ENCODE measurements at regions not wholly inside any gene's neighbourhood (a gene's known extent, or its start where the extent isn't known, plus 50 kb on each side); places are given as distances from the start of the nearest gene placed in this dataset.
"Not testable (repeated sequence)": the region's sequence is repeated elsewhere in the genome, so short reads cannot be mapped to it uniquely, and the experiment has no call there.

DNA sequence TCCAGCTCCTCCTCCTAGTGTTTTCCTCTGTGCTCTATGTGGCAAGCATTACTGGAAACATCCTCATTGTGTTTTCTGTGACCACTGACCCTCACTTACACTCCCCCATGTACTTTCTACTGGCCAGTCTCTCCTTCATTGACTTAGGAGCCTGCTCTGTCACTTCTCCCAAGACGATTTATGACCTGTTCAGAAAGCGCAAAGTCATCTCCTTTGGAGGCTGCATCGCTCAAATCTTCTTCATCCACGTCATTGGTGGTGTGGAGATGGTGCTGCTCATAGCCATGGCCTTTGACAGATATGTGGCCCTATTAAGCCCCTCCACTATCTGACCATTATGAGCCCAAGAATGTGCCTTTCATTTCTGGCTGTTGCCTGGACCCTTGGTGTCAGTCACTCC is 64.0 kb downstream of the OR4F15 start:
- no CpG with 5 or more reads among the region's 4 CpGs for WGBS (ENCODE audit: insufficient coverage)
- H3K4me1 ChIP-seq (ENCODE audit: control insufficient read depth, insufficient read depth, low read length); DNase-seq; H3K27me3 ChIP-seq (ENCODE audit: control insufficient read depth, insufficient read depth, low read length); H3K36me3 ChIP-seq (ENCODE audit: control insufficient read depth, insufficient read depth, low read length); H3K4me3 ChIP-seq (ENCODE audit: low read length); H3K9me3 ChIP-seq (replicated peaks; ENCODE audit: control insufficient read depth, low read depth, low read length); H3K27ac ChIP-seq (ENCODE audit: low read length): not testable (repeated sequence)

DNA sequence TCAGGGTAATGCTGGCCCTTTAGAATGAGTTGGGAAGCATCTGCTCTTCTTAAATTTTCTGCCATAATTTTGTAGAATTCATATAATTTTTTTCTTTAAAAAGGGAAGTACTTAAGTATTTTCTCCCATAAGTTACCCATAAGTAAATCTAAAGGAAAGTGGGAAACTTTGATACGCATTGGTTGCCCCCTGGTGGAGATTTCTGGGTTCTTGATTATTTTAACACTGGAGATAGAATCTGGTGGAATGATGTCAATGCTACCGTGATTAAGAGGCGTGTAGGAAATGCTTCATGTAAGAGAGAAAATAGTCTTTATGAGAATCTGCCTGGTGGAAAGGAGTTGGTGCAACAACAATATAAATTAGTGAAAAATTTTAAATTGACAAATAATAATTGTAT is 65.6 kb downstream of the OR4F15 start:
- not testable (repeated sequence) for H3K27me3 ChIP-seq (ENCODE audit: control insufficient read depth, insufficient read depth, low read length); H3K9me3 ChIP-seq (replicated peaks; ENCODE audit: control insufficient read depth, low read depth, low read length); DNase-seq; H3K27ac ChIP-seq (ENCODE audit: low read length); H3K4me3 ChIP-seq (ENCODE audit: low read length); H3K4me1 ChIP-seq (ENCODE audit: control insufficient read depth, insufficient read depth, low read length); H3K36me3 ChIP-seq (ENCODE audit: control insufficient read depth, insufficient read depth, low read length)
- WGBS (ENCODE audit: insufficient coverage): no CpG with 5 or more reads among the region's 3 CpGs

DNA sequence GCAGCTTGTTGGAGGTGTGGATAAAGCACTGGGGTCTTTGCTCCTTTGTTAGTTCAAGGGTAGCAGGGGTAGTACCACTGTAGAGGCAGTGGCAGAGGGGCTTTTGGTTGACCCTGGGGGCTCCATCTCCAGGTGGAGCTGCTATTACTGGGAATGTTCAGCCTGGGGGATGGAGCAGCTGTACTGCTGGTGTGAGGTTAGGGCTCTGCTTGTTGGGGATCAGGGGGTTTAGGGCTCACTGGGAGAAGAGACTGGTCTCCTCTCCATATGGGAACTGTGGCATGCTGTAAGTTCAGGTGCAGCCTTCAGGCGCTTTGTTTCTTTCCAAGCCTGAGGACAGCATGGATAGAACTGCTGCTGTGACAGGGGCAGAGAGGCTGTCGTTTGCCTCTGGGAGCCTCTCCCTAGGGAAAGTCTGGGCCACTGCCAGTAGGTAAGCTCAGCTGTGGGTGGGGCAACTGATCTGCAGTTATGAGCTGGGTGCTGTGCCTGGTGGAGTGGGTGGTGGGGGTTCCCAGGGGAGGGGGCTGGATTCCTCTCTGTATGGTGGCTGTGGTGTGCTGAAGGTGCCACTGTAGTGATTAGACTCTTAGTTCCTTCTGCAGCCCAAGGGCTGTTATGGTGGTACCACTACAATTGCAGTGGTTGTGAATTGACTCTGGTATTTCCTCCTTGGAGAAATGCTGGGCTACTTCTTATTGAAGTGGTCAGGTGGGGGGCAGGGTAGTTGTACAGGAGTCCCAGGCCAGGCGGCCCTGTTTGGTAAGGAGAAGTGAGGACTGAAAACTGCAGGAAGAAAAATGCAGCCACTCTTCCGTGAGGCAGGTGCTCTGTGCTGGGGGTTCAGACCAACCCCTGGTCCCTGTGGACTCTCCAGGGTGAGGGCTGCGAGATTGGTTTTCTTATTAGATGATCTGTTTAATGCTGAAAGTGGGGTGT is 100.6 kb downstream of the OR4F15 start:
- not testable (repeated sequence) for H3K27me3 ChIP-seq (ENCODE audit: control insufficient read depth, insufficient read depth, low read length); H3K27ac ChIP-seq (ENCODE audit: low read length); H3K4me1 ChIP-seq (ENCODE audit: control insufficient read depth, insufficient read depth, low read length); H3K36me3 ChIP-seq (ENCODE audit: control insufficient read depth, insufficient read depth, low read length); H3K9me3 ChIP-seq (replicated peaks; ENCODE audit: control insufficient read depth, low read depth, low read length); H3K4me3 ChIP-seq (ENCODE audit: low read length); DNase-seq
- WGBS (ENCODE audit: insufficient coverage): no CpG with 5 or more reads among the region's 5 CpGs

GRCh38 chr15:101924554-101924953 is 112.6 kb downstream of the OR4F15 start:
- H3K27me3 ChIP-seq (ENCODE audit: control insufficient read depth, insufficient read depth, low read length); DNase-seq; H3K36me3 ChIP-seq (ENCODE audit: control insufficient read depth, insufficient read depth, low read length); H3K9me3 ChIP-seq (replicated peaks; ENCODE audit: control insufficient read depth, low read depth, low read length); H3K27ac ChIP-seq (ENCODE audit: low read length); H3K4me3 ChIP-seq (ENCODE audit: low read length); H3K4me1 ChIP-seq (ENCODE audit: control insufficient read depth, insufficient read depth, low read length): not testable (repeated sequence)
- WGBS (ENCODE audit: insufficient coverage): no CpG with 5 or more reads among the region's 2 CpGs

DNA sequence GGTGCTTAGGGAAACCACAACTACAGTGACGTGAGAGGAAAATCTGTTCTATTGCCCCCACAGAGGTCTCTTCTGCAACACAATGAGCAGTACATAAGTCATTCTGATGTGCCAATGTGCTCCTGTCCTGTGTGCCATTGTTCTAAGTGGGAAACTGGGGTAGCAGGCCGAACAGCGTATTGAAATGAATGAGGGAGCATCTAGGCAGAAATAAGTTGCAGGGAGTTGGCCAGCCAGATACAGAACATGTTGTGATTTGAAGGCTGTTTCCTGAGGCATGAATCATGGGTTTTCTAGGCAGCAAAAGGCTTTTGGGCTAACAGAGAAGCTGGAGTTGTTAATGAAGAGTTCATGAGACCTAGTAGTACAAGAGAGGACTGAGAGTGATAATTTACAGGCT is 122.5 kb downstream of the OR4F15 start:
- not testable (repeated sequence) for DNase-seq; H3K4me3 ChIP-seq (ENCODE audit: low read length); H3K9me3 ChIP-seq (replicated peaks; ENCODE audit: control insufficient read depth, low read depth, low read length); H3K4me1 ChIP-seq (ENCODE audit: control insufficient read depth, insufficient read depth, low read length); H3K27me3 ChIP-seq (ENCODE audit: control insufficient read depth, insufficient read depth, low read length); H3K36me3 ChIP-seq (ENCODE audit: control insufficient read depth, insufficient read depth, low read length); H3K27ac ChIP-seq (ENCODE audit: low read length)
- whole genome bisulfite sequencing (ENCODE audit: insufficient coverage): no CpG with 5 or more reads among the region's 3 CpGs

GRCh38 chr15:101937362-101937761 is 125.4 kb downstream of the OR4F15 start:
- not testable (repeated sequence) for H3K27ac ChIP-seq (ENCODE audit: low read length); H3K4me3 ChIP-seq (ENCODE audit: low read length); H3K36me3 ChIP-seq (ENCODE audit: control insufficient read depth, insufficient read depth, low read length); H3K9me3 ChIP-seq (replicated peaks; ENCODE audit: control insufficient read depth, low read depth, low read length); H3K4me1 ChIP-seq (ENCODE audit: control insufficient read depth, insufficient read depth, low read length); H3K27me3 ChIP-seq (ENCODE audit: control insufficient read depth, insufficient read depth, low read length); DNase-seq
- no CpG with 5 or more reads among the region's 1 CpG for WGBS (ENCODE audit: insufficient coverage)

DNA sequence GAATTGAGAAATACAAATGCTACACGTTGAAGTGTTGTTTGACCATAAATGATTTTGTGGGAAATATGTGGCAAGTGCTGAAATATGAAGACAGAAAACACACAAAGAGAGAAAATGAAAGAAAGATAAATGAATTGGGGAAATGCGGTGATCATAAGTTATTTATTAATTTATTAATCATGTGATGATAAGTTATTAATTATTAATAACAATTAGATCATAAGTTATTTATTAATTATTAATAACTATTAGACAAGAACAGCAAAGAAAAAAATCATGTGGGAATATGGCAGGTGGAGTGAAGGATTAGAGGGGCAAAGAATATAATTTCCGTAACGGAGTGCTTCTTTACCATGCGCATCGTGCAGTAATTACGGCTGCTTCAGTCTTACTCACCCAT is 126.6 kb downstream of the OR4F15 start:
- not testable (repeated sequence) for H3K4me1 ChIP-seq (ENCODE audit: control insufficient read depth, insufficient read depth, low read length); H3K9me3 ChIP-seq (replicated peaks; ENCODE audit: control insufficient read depth, low read depth, low read length); H3K4me3 ChIP-seq (ENCODE audit: low read length); H3K36me3 ChIP-seq (ENCODE audit: control insufficient read depth, insufficient read depth, low read length); H3K27me3 ChIP-seq (ENCODE audit: control insufficient read depth, insufficient read depth, low read length); H3K27ac ChIP-seq (ENCODE audit: low read length); DNase-seq
- WGBS (ENCODE audit: insufficient coverage): no CpG with 5 or more reads among the region's 7 CpGs

GRCh38 chr15:101945896-101946295 is 133.9 kb downstream of the OR4F15 start:
- H3K36me3 ChIP-seq (ENCODE audit: control insufficient read depth, insufficient read depth, low read length); DNase-seq; H3K4me1 ChIP-seq (ENCODE audit: control insufficient read depth, insufficient read depth, low read length); H3K27me3 ChIP-seq (ENCODE audit: control insufficient read depth, insufficient read depth, low read length); H3K4me3 ChIP-seq (ENCODE audit: low read length); H3K9me3 ChIP-seq (replicated peaks; ENCODE audit: control insufficient read depth, low read depth, low read length); H3K27ac ChIP-seq (ENCODE audit: low read length): not testable (repeated sequence)
- WGBS (ENCODE audit: insufficient coverage): no CpG with 5 or more reads among the region's 2 CpGs

GRCh38 chr15:101948491-101949010 is 136.5 kb downstream of the OR4F15 start:
- not testable (repeated sequence) for H3K27ac ChIP-seq (ENCODE audit: low read length); H3K4me3 ChIP-seq (ENCODE audit: low read length); H3K4me1 ChIP-seq (ENCODE audit: control insufficient read depth, insufficient read depth, low read length); H3K9me3 ChIP-seq (replicated peaks; ENCODE audit: control insufficient read depth, low read depth, low read length); H3K27me3 ChIP-seq (ENCODE audit: control insufficient read depth, insufficient read depth, low read length); DNase-seq; H3K36me3 ChIP-seq (ENCODE audit: control insufficient read depth, insufficient read depth, low read length)
- WGBS (ENCODE audit: insufficient coverage): no CpG with 5 or more reads among the region's 2 CpGs

DNA sequence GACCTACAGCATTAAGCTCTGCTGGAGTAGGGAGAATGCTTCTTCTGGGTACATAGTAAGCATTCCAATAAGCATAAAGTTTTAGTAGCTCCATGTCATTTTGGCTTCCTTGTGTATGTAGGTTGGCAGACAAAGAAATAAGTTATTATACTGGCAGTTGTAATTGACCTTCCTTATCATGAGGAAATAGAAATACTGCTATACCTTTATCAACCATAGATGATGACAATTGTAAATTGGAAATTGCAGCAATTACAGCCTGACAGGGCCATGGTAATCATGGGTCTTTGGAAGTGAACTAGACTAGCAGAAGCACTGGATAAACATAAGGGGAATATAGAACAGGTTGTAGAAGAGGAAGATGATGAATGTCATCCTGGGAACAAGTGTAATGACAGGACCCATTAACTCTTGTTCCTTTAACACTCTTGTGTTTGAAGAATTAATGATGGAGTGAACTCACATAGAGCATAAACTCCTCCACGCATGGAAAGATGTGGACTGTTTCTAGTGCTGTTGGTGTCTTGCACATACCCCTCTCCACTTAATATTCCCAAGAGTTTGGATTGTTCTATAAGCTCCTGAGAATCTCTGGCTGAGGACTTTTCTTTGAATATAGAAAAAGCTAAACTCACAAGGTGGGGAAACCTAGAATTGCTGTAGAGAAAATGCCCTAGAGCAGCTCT is 137.5 kb downstream of the OR4F15 start:
- not testable (repeated sequence) for H3K27ac ChIP-seq (ENCODE audit: low read length); H3K4me3 ChIP-seq (ENCODE audit: low read length); DNase-seq; H3K27me3 ChIP-seq (ENCODE audit: control insufficient read depth, insufficient read depth, low read length); H3K9me3 ChIP-seq (replicated peaks; ENCODE audit: control insufficient read depth, low read depth, low read length); H3K4me1 ChIP-seq (ENCODE audit: control insufficient read depth, insufficient read depth, low read length); H3K36me3 ChIP-seq (ENCODE audit: control insufficient read depth, insufficient read depth, low read length)
- WGBS (ENCODE audit: insufficient coverage): no CpG with 5 or more reads among the region's 1 CpG

All from muscle of leg (tissue), 3 donors.